GM12878 (cell line): ENCODE measurements at regions not wholly inside any gene's neighbourhood (a gene's known extent, or its start where the extent isn't known, plus 50 kb on each side); places are given as distances from the start of the nearest gene placed in this dataset.

Experiments used
- BHLHE40 ChIP-seq, 2 experiments: fragments of 450-650 bp in 1 of 2; IDR thresholded peaks; 2 replicates each; pipeline ENCODE4 v1.6.1; 2011 to 2017; ENCODE audit warnings: low read depth in 2 of 2, borderline replicate concordance in 1 of 2, improper control_type of control experiment in 1 of 2, low read length in 1 of 2, mild to moderate bottlenecking in 1 of 2
- CBX3 ChIP-seq: fragments of 200-600 bp; sonication (generic); IDR thresholded peaks from 2 replicates; pipeline ENCODE4 v1.6.1; 2016; ENCODE audit warnings: low read depth, borderline replicate concordance
- FOS ChIP-seq: IDR thresholded peaks from 3 replicates; pipeline ENCODE4 v1.6.1; 2011; ENCODE audit warnings: borderline replicate concordance; ENCODE audit not compliant: insufficient read length; ENCODE audit errors: extremely low read depth
- MAX ChIP-seq: IDR thresholded peaks from 2 replicates; pipeline ENCODE4 v1.6.1; 2012; ENCODE audit warnings: low read depth, low read length, improper control_type of control experiment
- SMARCA5 ChIP-seq: fragments of 450-650 bp; IDR thresholded peaks from 2 replicates; pipeline ENCODE4 v1.6.1; 2017; ENCODE audit warnings: mild to moderate bottlenecking
- SRF ChIP-seq, 2 experiments: IDR thresholded peaks; 2 replicates each; pipeline ENCODE4 v1.6.1; 2011; ENCODE audit warnings: low read depth in 2 of 2, low read length in 2 of 2, mild to moderate bottlenecking in 1 of 2, moderate library complexity in 1 of 2
- ZSCAN29 ChIP-seq: fragments of 450-650 bp; IDR thresholded peaks from 2 replicates; pipeline ENCODE4 v1.6.1; 2017; ENCODE audit warnings: mild to moderate bottlenecking, moderate library complexity
- ZZZ3 ChIP-seq: IDR thresholded peaks from 2 replicates; pipeline ENCODE4 v1.6.1; 2011; ENCODE audit warnings: low read depth; ENCODE audit not compliant: control insufficient read depth, insufficient read length
- TF ChIP-seq, protein P1 (sequence below), 3 experiments: IDR thresholded peaks in 2 of 3; conservative IDR thresholded peaks in 1 of 3; 2 replicates each; pipeline ENCODE4 v1.5.1; 2011; ENCODE audit warnings: low read depth in 3 of 3, low read length in 3 of 3, mild to moderate bottlenecking in 3 of 3, control low read depth in 2 of 3, moderate library complexity in 2 of 3, inconsistent platforms in 1 of 3, mixed read lengths in 1 of 3; ENCODE audit not compliant: control insufficient read depth in 2 of 3, insufficient read depth in 1 of 3; ENCODE audit errors: extremely low read depth in 1 of 3
- TF ChIP-seq, protein P2 (sequence below): IDR thresholded peaks from 2 replicates; pipeline ENCODE4 v1.6.1; 2012; ENCODE audit warnings: low read depth, low read length, improper control_type of control experiment

DNA sequence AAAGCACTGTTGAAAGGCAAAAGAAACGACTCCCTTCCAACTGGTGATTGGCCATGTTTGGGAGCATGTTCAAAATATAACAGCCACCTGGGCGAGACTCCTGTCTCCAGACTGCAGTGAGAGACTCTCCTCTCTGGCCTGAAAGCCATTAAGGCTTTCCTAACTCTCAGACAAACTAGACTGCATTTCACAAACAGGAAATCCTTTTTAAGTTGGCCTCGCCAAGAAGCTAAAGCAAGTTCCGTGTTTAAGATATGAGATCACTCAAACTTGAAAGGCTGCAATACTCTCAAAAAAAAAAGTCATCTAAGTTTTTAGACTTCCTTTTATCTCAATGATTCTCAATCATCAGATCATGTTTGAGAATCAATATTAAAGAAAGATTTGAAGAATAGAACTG is 117.0 kb downstream of the TFAP2A start:
- TF ChIP-seq SRF (IDR thresholded peaks at IDR 0.05; ENCODE audit: low read depth in 2 of 2, low read length in 2 of 2) (no peak), ZSCAN29 (no peak), ZZZ3 (no peak), MAX (no peak), SMARCA5 (no peak), FOS (no peak), BHLHE40 (IDR thresholded peaks at IDR 0.05; ENCODE audit: borderline replicate concordance in 1 of 2, low read depth in 2 of 2, low read length in 1 of 2) (no peak), CBX3 (no peak)
- TF ChIP-seq, protein P1, sequence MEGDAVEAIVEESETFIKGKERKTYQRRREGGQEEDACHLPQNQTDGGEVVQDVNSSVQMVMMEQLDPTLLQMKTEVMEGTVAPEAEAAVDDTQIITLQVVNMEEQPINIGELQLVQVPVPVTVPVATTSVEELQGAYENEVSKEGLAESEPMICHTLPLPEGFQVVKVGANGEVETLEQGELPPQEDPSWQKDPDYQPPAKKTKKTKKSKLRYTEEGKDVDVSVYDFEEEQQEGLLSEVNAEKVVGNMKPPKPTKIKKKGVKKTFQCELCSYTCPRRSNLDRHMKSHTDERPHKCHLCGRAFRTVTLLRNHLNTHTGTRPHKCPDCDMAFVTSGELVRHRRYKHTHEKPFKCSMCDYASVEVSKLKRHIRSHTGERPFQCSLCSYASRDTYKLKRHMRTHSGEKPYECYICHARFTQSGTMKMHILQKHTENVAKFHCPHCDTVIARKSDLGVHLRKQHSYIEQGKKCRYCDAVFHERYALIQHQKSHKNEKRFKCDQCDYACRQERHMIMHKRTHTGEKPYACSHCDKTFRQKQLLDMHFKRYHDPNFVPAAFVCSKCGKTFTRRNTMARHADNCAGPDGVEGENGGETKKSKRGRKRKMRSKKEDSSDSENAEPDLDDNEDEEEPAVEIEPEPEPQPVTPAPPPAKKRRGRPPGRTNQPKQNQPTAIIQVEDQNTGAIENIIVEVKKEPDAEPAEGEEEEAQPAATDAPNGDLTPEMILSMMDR (IDR thresholded peaks at IDR 0.05 in 2 of 3, conservative IDR thresholded peaks at IDR 0.05 in 1 of 3; ENCODE audit: control insufficient read depth in 2 of 3, extremely low read depth in 1 of 3, insufficient read depth in 1 of 3, low read depth in 3 of 3, low read length in 3 of 3), result no peak
- TF ChIP-seq, protein P2, sequence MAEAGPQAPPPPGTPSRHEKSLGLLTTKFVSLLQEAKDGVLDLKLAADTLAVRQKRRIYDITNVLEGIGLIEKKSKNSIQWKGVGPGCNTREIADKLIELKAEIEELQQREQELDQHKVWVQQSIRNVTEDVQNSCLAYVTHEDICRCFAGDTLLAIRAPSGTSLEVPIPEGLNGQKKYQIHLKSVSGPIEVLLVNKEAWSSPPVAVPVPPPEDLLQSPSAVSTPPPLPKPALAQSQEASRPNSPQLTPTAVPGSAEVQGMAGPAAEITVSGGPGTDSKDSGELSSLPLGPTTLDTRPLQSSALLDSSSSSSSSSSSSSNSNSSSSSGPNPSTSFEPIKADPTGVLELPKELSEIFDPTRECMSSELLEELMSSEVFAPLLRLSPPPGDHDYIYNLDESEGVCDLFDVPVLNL, result no peak
